Stomach (tissue), 4 donors: ENCODE measurements at regions not wholly inside any gene's neighbourhood (a gene's known extent, or its start where the extent isn't known, plus 50 kb on each side); places are given as distances from the start of the nearest gene placed in this dataset.

ENCODE experiments used
- POLR2AphosphoS5 ChIP-seq, 3 donors: sonication (generic); formaldehyde crosslinking; IDR thresholded peaks; one replicate each; pipeline ENCODE4 v1.6.1; 2016; ENCODE audit warnings: antibody characterized with exemption in 3 of 3
- TF ChIP-seq, protein P1 (sequence below), 7 experiments: fragments of 450-650 bp in 4 of 7; fragments of 200-600 bp in 3 of 7; sonication (generic) in 3 of 7; IDR thresholded peaks; one replicate each; pipeline ENCODE4 v1.5.1; 2016 to 2019; ENCODE audit warnings: antibody characterized with exemption in 7 of 7, control low read depth in 2 of 7, mild to moderate bottlenecking in 1 of 7

DNA sequence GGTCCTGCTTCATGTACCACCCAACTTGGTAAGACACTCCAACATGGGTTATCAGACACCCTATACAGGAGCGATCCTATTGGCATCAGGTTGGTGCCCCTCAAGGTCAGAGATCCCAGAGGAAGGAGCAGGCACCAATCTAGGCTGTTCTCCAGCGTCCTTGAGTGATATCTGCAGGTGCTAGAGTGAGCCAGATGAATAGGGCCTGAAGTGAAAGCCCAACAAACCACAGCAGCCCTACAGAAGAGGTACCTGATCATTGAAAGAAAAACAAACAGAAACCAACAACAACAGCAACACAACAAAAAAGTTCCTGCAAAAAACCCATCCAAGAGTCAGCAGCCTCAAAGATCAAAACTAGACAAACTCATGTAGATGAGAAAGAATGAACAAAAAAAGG is 584.8 kb downstream of the HINT1 start:
- TF ChIP-seq, protein P1, sequence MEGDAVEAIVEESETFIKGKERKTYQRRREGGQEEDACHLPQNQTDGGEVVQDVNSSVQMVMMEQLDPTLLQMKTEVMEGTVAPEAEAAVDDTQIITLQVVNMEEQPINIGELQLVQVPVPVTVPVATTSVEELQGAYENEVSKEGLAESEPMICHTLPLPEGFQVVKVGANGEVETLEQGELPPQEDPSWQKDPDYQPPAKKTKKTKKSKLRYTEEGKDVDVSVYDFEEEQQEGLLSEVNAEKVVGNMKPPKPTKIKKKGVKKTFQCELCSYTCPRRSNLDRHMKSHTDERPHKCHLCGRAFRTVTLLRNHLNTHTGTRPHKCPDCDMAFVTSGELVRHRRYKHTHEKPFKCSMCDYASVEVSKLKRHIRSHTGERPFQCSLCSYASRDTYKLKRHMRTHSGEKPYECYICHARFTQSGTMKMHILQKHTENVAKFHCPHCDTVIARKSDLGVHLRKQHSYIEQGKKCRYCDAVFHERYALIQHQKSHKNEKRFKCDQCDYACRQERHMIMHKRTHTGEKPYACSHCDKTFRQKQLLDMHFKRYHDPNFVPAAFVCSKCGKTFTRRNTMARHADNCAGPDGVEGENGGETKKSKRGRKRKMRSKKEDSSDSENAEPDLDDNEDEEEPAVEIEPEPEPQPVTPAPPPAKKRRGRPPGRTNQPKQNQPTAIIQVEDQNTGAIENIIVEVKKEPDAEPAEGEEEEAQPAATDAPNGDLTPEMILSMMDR (IDR thresholded peaks at IDR 0.05), result no peak
- TF ChIP-seq POLR2AphosphoS5 (IDR thresholded peaks at IDR 0.05), result no peak
